ENCODE measurements at regions not wholly inside any gene's neighbourhood (a gene's known extent, or its start where the extent isn't known, plus 50 kb on each side); places are given as distances from the start of the nearest gene placed in this dataset.
A peak's percentile ranks its signal among the peaks of the same experiment; 100 is the strongest.

DNA sequence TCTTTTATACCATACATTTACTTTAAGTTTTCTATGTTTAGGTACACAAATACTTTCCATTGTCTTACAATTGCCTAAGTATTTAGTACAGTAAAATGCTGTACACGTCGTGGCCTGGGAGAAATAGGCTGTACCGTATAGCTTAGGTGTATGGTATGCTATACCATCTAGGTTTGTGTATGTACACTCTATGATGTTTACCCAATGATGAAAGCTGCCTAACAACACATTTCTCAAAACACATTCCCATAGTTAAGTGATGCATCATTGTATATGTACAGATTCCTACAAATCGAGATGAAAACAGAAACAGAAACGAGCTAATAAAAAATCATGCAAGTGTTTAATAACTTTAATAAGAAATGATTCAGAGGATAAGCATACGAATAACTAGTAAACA is 51.6 kb downstream of the SPANXA2 start:
- no peak for DNase-seq (ENCODE audit: low read depth)

DNA sequence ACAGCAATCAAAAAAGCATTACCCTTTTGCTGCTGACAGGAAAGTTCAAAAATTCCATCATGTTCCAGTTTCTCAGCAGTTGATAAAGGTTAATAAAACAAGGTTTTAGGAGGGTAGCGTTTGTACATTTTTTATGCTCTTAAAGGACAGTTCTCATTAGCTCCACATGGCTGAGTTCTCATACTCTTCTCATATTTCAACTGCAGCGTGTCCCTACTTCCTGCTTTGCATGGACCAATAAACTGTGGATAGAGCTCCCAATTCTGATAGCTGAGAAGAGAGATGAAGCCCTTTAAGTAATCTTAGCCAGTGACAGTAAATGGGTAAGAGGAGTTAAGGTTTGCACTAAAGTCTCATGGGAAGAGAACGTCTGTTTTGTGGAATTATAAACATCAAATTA is 53.5 kb downstream of the SPANXA2 start:
- DNase-seq (ENCODE audit: low read depth): peak; percentile 1

Measured in forelimb muscle (tissue), 1 donor.